ENCODE measurements at regions not wholly inside any gene's neighbourhood (a gene's known extent, or its start where the extent isn't known, plus 50 kb on each side); places are given as distances from the start of the nearest gene placed in this dataset.
"Not testable (repeated sequence)": the region's sequence is repeated elsewhere in the genome, so short reads cannot be mapped to it uniquely, and the experiment has no call there.

DNA sequence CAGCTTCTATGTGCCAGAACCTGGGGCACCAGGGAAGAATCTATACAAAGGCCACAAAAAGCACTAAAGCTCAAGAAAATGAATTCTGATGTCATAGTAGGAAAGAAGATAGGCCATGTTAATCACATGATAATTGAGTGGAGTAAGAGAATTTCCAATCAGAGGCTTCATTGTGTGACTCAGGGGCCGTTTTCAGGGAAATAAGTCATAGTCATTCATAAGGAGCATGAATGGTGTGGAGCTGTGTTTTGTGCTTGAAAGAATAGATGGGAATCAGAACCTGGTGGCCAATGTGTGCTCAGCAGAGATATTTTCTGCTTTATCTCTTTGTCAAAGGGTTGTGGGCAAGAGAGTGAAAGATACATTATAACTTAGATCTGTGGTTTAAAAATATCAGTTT lies 102.4 kb upstream of the ZDHHC15 start:
- TF ChIP-seq, protein P1, sequence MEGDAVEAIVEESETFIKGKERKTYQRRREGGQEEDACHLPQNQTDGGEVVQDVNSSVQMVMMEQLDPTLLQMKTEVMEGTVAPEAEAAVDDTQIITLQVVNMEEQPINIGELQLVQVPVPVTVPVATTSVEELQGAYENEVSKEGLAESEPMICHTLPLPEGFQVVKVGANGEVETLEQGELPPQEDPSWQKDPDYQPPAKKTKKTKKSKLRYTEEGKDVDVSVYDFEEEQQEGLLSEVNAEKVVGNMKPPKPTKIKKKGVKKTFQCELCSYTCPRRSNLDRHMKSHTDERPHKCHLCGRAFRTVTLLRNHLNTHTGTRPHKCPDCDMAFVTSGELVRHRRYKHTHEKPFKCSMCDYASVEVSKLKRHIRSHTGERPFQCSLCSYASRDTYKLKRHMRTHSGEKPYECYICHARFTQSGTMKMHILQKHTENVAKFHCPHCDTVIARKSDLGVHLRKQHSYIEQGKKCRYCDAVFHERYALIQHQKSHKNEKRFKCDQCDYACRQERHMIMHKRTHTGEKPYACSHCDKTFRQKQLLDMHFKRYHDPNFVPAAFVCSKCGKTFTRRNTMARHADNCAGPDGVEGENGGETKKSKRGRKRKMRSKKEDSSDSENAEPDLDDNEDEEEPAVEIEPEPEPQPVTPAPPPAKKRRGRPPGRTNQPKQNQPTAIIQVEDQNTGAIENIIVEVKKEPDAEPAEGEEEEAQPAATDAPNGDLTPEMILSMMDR (IDR thresholded peaks at IDR 0.05; ENCODE audit: control extremely low read depth, extremely low read depth): no peak
- peaks cover 0 to 2% (median 0%) of the 10 kb centered on the region in 4 donors for H3K9me3 ChIP-seq (ENCODE audit: control insufficient read depth in 4 of 4, insufficient read depth in 3 of 4, low read length in 3 of 4)
- no peaks in the 10 kb centered on the region for H3K36me3 ChIP-seq (ENCODE audit: control insufficient read depth in 4 of 4, insufficient read depth in 4 of 4, low read length in 4 of 4)
- no peak for DNase-seq
- H3K9ac ChIP-seq (ENCODE audit: insufficient read depth in 1 of 2, low read length in 2 of 2): no peak overlapping the region
- H3K4me3 ChIP-seq: no peak overlapping the region
- H3K4me1 ChIP-seq (ENCODE audit: control insufficient read depth in 5 of 5, insufficient read depth in 5 of 5, low read length in 5 of 5): no peaks in the 10 kb centered on the region
- 36 to 73% methylated on average over 1 of the region's 1 CpG for WGBS, 2 donors
- no peak overlapping the region for H3K27ac ChIP-seq (ENCODE audit: low read depth in 1 of 2, low read length in 1 of 2)
- no peak for ATAC-seq (ENCODE audit: insufficient read depth, low FRiP score)
- no peaks in the 10 kb centered on the region for H3K27me3 ChIP-seq (ENCODE audit: control insufficient read depth in 3 of 3, insufficient read depth in 3 of 3, low read length in 2 of 3)

DNA sequence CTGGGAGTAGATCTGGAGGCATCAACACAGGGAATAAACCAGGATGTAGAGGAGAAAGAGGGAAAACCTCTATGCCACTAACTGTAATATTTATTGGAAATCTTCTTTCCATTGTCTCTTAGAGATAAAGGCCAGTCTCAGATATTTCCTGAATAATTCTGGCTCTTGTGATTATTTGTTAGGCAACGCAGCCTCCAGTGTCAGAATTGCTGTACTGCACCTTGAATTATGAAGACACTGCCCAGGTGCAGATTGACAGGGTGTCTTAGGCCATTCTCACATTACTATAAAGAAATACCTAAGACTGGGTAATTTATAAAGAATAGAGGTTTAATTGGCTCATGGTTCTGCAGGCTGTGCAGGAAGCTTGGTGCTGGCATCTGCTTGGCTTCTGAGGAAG lies 100.7 kb upstream of the ZDHHC15 start:
- ATAC-seq (ENCODE audit: insufficient read depth, low FRiP score): no peak
- no peaks in the 10 kb centered on the region for H3K4me1 ChIP-seq (ENCODE audit: control insufficient read depth in 5 of 5, insufficient read depth in 5 of 5, low read length in 5 of 5)
- H3K36me3 ChIP-seq (ENCODE audit: control insufficient read depth in 4 of 4, insufficient read depth in 4 of 4, low read length in 4 of 4): no peaks in the 10 kb centered on the region
- peaks cover 0 to 2% (median 0%) of the 10 kb centered on the region in 4 donors for H3K9me3 ChIP-seq (ENCODE audit: control insufficient read depth in 4 of 4, insufficient read depth in 3 of 4, low read length in 3 of 4)
- WGBS, 2 donors: 56 to 58% methylated on average over 1 of the region's 1 CpG
- H3K4me3 ChIP-seq: no peak overlapping the region
- no peak for DNase-seq
- no peak overlapping the region for H3K9ac ChIP-seq (ENCODE audit: insufficient read depth in 1 of 2, low read length in 2 of 2)
- no peak overlapping the region for H3K27ac ChIP-seq (ENCODE audit: low read depth in 1 of 2, low read length in 1 of 2)
- H3K27me3 ChIP-seq (ENCODE audit: control insufficient read depth in 3 of 3, insufficient read depth in 3 of 3, low read length in 2 of 3): no peaks in the 10 kb centered on the region
- TF ChIP-seq, protein P1 (IDR thresholded peaks at IDR 0.05; ENCODE audit: control extremely low read depth, extremely low read depth): no peak

DNA sequence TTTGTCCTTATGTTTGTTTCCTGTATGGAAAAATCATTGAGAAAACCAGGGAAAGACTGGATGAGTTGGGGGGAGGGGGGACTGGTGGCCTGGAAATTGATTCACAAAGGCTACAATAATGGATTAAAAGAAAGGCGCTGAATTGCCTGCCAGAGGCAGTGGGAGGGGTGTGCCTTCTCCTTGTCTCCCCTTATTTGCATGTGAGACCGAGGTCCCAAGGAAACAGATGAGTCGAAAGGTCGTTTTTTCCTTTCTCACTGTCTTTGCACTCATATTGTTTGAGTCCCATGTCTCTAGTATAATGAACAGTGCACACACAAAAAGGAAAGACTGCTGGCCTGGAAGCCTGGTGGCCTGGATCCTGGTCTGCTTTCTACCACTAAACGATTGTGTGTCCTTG lies 86.6 kb upstream of the ZDHHC15 start:
- ATAC-seq (ENCODE audit: insufficient read depth, low FRiP score): no peak
- DNase-seq: no peak

DNA sequence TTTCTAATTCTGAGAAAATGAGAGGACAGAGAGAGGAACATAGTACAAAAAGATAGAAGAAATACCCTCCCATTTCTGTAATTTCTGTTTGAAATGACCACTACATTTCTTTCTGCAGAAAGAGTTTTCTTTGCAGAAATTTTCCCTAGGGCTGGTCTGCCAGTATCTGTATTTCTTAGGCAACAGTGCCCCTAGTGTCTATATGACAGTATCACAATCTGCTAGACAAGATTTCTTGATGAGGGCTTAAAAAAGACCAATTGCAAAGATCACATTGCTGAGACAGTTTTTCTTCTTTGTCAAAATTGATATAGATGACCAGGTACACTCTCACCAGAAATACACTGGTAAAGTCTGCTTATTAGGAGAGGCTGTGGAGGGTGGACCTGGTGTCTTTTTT lies 81.0 kb upstream of the ZDHHC15 start:
- Histone ChIP-seq H3K4me3 (no peak overlapping the region), H3K27ac (ENCODE audit: low read depth in 1 of 2, low read length in 1 of 2) (no peak overlapping the region), H3K9ac (ENCODE audit: insufficient read depth in 1 of 2, low read length in 2 of 2) (no peak overlapping the region), H3K4me1 (ENCODE audit: control insufficient read depth in 5 of 5, insufficient read depth in 5 of 5, low read length in 5 of 5) (no peaks in the 10 kb centered on the region), H3K27me3 (ENCODE audit: control insufficient read depth in 3 of 3, insufficient read depth in 3 of 3, low read length in 2 of 3) (no peaks in the 10 kb centered on the region), H3K9me3 (ENCODE audit: control insufficient read depth in 4 of 4, insufficient read depth in 3 of 4, low read length in 3 of 4) (no peaks in the 10 kb centered on the region), H3K36me3 (ENCODE audit: control insufficient read depth in 4 of 4, insufficient read depth in 4 of 4, low read length in 4 of 4) (no peaks in the 10 kb centered on the region)
- peak in 2 of 3 donors; percentile 46 to 64 for DNase-seq
- TF ChIP-seq, protein P1 (IDR thresholded peaks at IDR 0.05; ENCODE audit: control extremely low read depth, extremely low read depth): peak; percentile 32
- no peak for ATAC-seq (ENCODE audit: insufficient read depth, low FRiP score)

More for the DNA sequence above, 86.6 kb upstream of the ZDHHC15 start:
- WGBS, 2 donors: 56 to 72% methylated on average over 3 to 5 of the region's 5 CpGs
- H3K9ac ChIP-seq (ENCODE audit: insufficient read depth in 1 of 2, low read length in 2 of 2): no peak overlapping the region
- TF ChIP-seq, protein P1 (IDR thresholded peaks at IDR 0.05; ENCODE audit: control extremely low read depth, extremely low read depth): no peak
- no peak overlapping the region for H3K27ac ChIP-seq (ENCODE audit: low read depth in 1 of 2, low read length in 1 of 2)
- H3K4me1 ChIP-seq (ENCODE audit: control insufficient read depth in 5 of 5, insufficient read depth in 5 of 5, low read length in 5 of 5): no peaks in the 10 kb centered on the region
- no peaks in the 10 kb centered on the region for H3K27me3 ChIP-seq (ENCODE audit: control insufficient read depth in 3 of 3, insufficient read depth in 3 of 3, low read length in 2 of 3)
- peaks cover 0 to 4% (median under 1%) of the 10 kb centered on the region in 4 donors for H3K36me3 ChIP-seq (ENCODE audit: control insufficient read depth in 4 of 4, insufficient read depth in 4 of 4, low read length in 4 of 4)
- no peak overlapping the region for H3K4me3 ChIP-seq
- H3K9me3 ChIP-seq (ENCODE audit: control insufficient read depth in 4 of 4, insufficient read depth in 3 of 4, low read length in 3 of 4): peaks cover 0 to 4% (median under 1%) of the 10 kb centered on the region in 4 donors

DNA sequence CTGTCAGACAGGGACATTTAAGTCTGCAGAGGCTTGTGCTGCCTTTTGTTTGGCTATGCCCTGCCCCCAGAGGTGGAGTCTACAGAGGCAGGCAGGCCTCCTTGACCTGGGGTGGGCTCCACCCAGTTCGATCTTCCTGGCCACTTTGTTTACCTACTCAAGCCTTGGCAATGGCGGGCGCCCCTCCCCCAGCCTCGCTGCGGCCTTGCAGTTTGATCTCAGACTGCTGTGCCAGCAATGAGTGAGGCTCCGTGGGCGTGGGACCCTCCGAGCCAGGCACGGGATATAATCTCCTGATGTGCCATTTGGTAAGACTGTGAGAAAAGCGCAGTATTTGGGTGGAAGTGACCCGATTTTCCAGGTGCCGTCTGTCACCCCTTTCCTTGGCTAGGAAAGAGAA lies 79.2 kb upstream of the ZDHHC15 start:
- H3K9ac ChIP-seq (ENCODE audit: insufficient read depth in 1 of 2, low read length in 2 of 2); H3K4me1 ChIP-seq (ENCODE audit: control insufficient read depth in 5 of 5, insufficient read depth in 5 of 5, low read length in 5 of 5); H3K4me3 ChIP-seq; H3K27me3 ChIP-seq (ENCODE audit: control insufficient read depth in 3 of 3, insufficient read depth in 3 of 3, low read length in 2 of 3); DNase-seq; H3K36me3 ChIP-seq (ENCODE audit: control insufficient read depth in 4 of 4, insufficient read depth in 4 of 4, low read length in 4 of 4); H3K27ac ChIP-seq (ENCODE audit: low read depth in 1 of 2, low read length in 1 of 2); ATAC-seq (ENCODE audit: insufficient read depth, low FRiP score); H3K9me3 ChIP-seq (ENCODE audit: control insufficient read depth in 4 of 4, insufficient read depth in 3 of 4, low read length in 3 of 4): not testable (repeated sequence)
- WGBS, 2 donors: 90 to 97% methylated on average over 10 to 12 of the region's 12 CpGs
